B cell (primary cell): ENCODE measurements at regions not wholly inside any gene's neighbourhood (a gene's known extent, or its start where the extent isn't known, plus 50 kb on each side); places are given as distances from the start of the nearest gene placed in this dataset.

Experiments
- ATAC-seq: fragments of 200-7000 bp; cut with Tn5 transposase; one replicate; pipeline ENCODE4 v1.10.0; 2021; ENCODE audit warnings: low read depth, mild to moderate bottlenecking, moderate number of reproducible peaks, moderate library complexity
- CTCF ChIA-PET: fragments of 350-600 bp; sonication (Branson Sonifier 250); formaldehyde crosslinking; loops from one replicate; lab custom pipeline; 2021; ENCODE audit warnings: antibody characterized with exemption, inconsistent platforms; lab: Charles Lee
- POLR2A ChIA-PET: fragments of 350-600 bp; sonication (Branson Sonifier 250); formaldehyde crosslinking; loops from one replicate; lab custom pipeline; 2021; ENCODE audit warnings: antibody characterized with exemption; lab: Charles Lee
- DNase-seq: peaks from one replicate; pipeline ENCODE4 v3.0.0; 2013
- H2AFZ ChIP-seq: 2 replicates; pipeline ENCODE4 v1.6.1; 2012; ENCODE audit warnings: mild to moderate bottlenecking, low read depth, low read length; ENCODE audit not compliant: insufficient read depth, poor library complexity, severe bottlenecking
- H3K27ac ChIP-seq, 2 donors: 1 replicate in 1 of 2; 2 replicates in 1 of 2; pipeline ENCODE4 v1.5.1; 2012 to 2013; ENCODE audit warnings: low read length in 2 of 2, mild to moderate bottlenecking in 2 of 2, moderate library complexity in 1 of 2
- H3K27me3 ChIP-seq, 4 experiments: fragments of 200-600 bp in 1 of 4; sonication (generic) in 1 of 4; replicated peaks in 1 of 4; 1 replicate in 2 of 4; 2 replicates in 2 of 4; pipeline versions ENCODE4 v1.6.1 to v1.7.0; 2013 to 2016; ENCODE audit warnings: low read length in 3 of 4, mild to moderate bottlenecking in 2 of 4, mixed read lengths in 1 of 4, moderate library complexity in 1 of 4; ENCODE audit not compliant: insufficient read depth in 4 of 4, control insufficient read depth in 3 of 4; ENCODE audit errors: control extremely low read depth in 1 of 4
- H3K36me3 ChIP-seq, 2 experiments: replicated peaks in 1 of 2; 1 replicate in 1 of 2; 2 replicates in 1 of 2; pipeline versions ENCODE4 v1.6.1 to v1.7.1; 2013; ENCODE audit warnings: low read length in 1 of 2; ENCODE audit not compliant: insufficient read depth in 2 of 2, control insufficient read depth in 1 of 2; ENCODE audit errors: control extremely low read depth in 1 of 2, extremely low read depth in 1 of 2
- H3K4me1 ChIP-seq, 2 donors: fragments of 200-600 bp in 1 of 2; sonication (generic) in 1 of 2; 1 replicate in 1 of 2; 2 replicates in 1 of 2; pipeline versions ENCODE4 v1.5.1 to v1.6.1; 2013 to 2017; ENCODE audit warnings: low read length in 2 of 2; ENCODE audit not compliant: control insufficient read depth in 2 of 2, insufficient read depth in 2 of 2
- H3K4me2 ChIP-seq: replicated peaks from 2 replicates; pipeline ENCODE3; 2012; ENCODE audit warnings: mild to moderate bottlenecking, low read depth, low read length; ENCODE audit not compliant: poor library complexity, severe bottlenecking
- H3K4me3 ChIP-seq, 5 experiments: fragments of 200-600 bp in 1 of 5; sonication (generic) in 1 of 5; 1 replicate in 3 of 5; 2 replicates in 2 of 5; pipeline versions ENCODE4 v1.5.1 to v1.7.0; 2011 to 2016; ENCODE audit warnings: low read length in 4 of 5, mild to moderate bottlenecking in 4 of 5, low read depth in 2 of 5, control low read depth in 1 of 5, moderate library complexity in 1 of 5; ENCODE audit not compliant: insufficient read depth in 1 of 5; ENCODE audit errors: control extremely low read depth in 1 of 5, extremely low read depth in 1 of 5
- H3K79me2 ChIP-seq: fragments of 200-600 bp; sonication (generic); one replicate; pipeline ENCODE4 v1.6.0; 2016; ENCODE audit warnings: low read length; ENCODE audit not compliant: control insufficient read depth, insufficient read depth
- H3K9ac ChIP-seq: fragments of 200-600 bp; sonication (generic); 2 replicates; pipeline ENCODE4 v1.6.1; 2017; ENCODE audit warnings: mild to moderate bottlenecking, low read length, moderate library complexity
- H3K9me3 ChIP-seq, 3 donors: one replicate each; pipeline versions ENCODE4 v1.6.1 to v1.7.1; 2013; ENCODE audit warnings: low read length in 2 of 3; ENCODE audit not compliant: control insufficient read depth in 2 of 3, insufficient read depth in 1 of 3; ENCODE audit errors: control extremely low read depth in 1 of 3
- H4K20me1 ChIP-seq: 2 replicates; pipeline ENCODE4 v1.6.0; 2012; ENCODE audit warnings: mild to moderate bottlenecking, low read length; ENCODE audit not compliant: insufficient read depth, control insufficient read depth, poor library complexity, severe bottlenecking
- H3K27ac Mint-ChIP-seq: one replicate; pipeline ENCODE4 v1.8.0; 2021; ENCODE audit warnings: mixed read lengths
- H3K27me3 Mint-ChIP-seq: one replicate; pipeline ENCODE4 v1.8.0; 2021; ENCODE audit warnings: mixed read lengths
- H3K4me1 Mint-ChIP-seq: one replicate; pipeline ENCODE4 v1.8.0; 2021; ENCODE audit warnings: mixed read lengths
- H3K4me3 Mint-ChIP-seq: one replicate; pipeline ENCODE4 v1.8.0; 2021; ENCODE audit warnings: mixed read lengths
- H3K9me3 Mint-ChIP-seq: one replicate; pipeline ENCODE4 v1.8.0; 2022; ENCODE audit warnings: mixed read lengths; ENCODE audit not compliant: insufficient read depth
- EZH2 ChIP-seq: IDR thresholded peaks from 2 replicates; pipeline ENCODE4 v1.6.1; 2012; ENCODE audit warnings: borderline replicate concordance, low read depth, mild to moderate bottlenecking, moderate library complexity, low read length; ENCODE audit not compliant: insufficient read depth, poor library complexity, severe bottlenecking
- WGBS: methylation state at CpG from one replicate; pipeline ENCODE4 v1.1.5; 2013; ENCODE audit warnings: missing lambda C conversion rate; ENCODE audit not compliant: insufficient coverage; 5-methylcytosine and 5-hydroxymethylcytosine counted together
- intact Hi-C: fragments of 100-400 bp; cut with micrococcal nuclease; formaldehyde crosslinking; loops from one replicate; pipeline ENCODE4 v1.10.0; 2022
- TF ChIP-seq, protein P1 (sequence below): fragments of 200-600 bp; IDR thresholded peaks from one replicate; pipeline ENCODE4 v1.8.0; 2022; ENCODE audit warnings: antibody characterized with exemption, mild to moderate bottlenecking

DNA sequence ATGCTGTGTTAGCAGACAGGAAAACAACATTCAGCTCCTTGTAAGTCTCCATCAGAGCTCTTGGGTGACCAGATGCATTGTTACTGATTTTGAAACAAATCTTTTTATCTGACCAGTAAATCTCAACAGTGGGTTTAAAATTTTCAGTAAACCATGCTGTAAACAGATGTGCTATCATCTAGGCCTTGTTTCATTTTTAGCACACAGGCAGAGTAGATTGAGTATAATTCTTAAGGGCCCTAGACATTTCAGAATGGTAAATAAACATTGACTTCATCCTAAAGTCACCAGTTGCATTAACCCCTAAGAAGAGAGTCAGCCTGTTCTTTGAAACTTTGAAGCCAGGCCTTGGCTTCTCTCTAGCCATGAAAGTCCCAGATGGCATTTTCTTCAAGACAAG, 237.2 kb upstream of the BMP2 start:
- Histone ChIP-seq H3K9me3 (peaks cover 0 to 8% (median 0%) of the 10 kb centered on the region in 3 donors), H3K4me3 (no peak overlapping the region), H3K27ac (no peak overlapping the region), H3K4me1 (no peaks in the 10 kb centered on the region), H3K36me3 (no peaks in the 10 kb centered on the region), H3K9ac (no peak overlapping the region), H3K79me2 (no peaks in the 10 kb centered on the region), H4K20me1 (no peaks in the 10 kb centered on the region), H2AFZ (no peak overlapping the region), H3K27me3 (no peaks in the 10 kb centered on the region), H3K4me2 (no peak overlapping the region)
- intact Hi-C loops, result no loop called here
- POLR2A ChIA-PET, result no interaction called here
- no peaks in the 10 kb centered on the region for H3K27me3 Mint-ChIP-seq
- no peak for ATAC-seq
- H3K9me3 Mint-ChIP-seq, result peaks cover under 1% of the 10 kb centered on the region
- TF ChIP-seq EZH2, result no peak
- TF ChIP-seq, protein P1, sequence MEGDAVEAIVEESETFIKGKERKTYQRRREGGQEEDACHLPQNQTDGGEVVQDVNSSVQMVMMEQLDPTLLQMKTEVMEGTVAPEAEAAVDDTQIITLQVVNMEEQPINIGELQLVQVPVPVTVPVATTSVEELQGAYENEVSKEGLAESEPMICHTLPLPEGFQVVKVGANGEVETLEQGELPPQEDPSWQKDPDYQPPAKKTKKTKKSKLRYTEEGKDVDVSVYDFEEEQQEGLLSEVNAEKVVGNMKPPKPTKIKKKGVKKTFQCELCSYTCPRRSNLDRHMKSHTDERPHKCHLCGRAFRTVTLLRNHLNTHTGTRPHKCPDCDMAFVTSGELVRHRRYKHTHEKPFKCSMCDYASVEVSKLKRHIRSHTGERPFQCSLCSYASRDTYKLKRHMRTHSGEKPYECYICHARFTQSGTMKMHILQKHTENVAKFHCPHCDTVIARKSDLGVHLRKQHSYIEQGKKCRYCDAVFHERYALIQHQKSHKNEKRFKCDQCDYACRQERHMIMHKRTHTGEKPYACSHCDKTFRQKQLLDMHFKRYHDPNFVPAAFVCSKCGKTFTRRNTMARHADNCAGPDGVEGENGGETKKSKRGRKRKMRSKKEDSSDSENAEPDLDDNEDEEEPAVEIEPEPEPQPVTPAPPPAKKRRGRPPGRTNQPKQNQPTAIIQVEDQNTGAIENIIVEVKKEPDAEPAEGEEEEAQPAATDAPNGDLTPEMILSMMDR, result no peak
- no peak overlapping the region for H3K27ac Mint-ChIP-seq
- no peak overlapping the region for H3K4me3 Mint-ChIP-seq
- no peaks in the 10 kb centered on the region for H3K4me1 Mint-ChIP-seq
- DNase-seq, result no peak
- CTCF ChIA-PET, result no interaction called here

DNA sequence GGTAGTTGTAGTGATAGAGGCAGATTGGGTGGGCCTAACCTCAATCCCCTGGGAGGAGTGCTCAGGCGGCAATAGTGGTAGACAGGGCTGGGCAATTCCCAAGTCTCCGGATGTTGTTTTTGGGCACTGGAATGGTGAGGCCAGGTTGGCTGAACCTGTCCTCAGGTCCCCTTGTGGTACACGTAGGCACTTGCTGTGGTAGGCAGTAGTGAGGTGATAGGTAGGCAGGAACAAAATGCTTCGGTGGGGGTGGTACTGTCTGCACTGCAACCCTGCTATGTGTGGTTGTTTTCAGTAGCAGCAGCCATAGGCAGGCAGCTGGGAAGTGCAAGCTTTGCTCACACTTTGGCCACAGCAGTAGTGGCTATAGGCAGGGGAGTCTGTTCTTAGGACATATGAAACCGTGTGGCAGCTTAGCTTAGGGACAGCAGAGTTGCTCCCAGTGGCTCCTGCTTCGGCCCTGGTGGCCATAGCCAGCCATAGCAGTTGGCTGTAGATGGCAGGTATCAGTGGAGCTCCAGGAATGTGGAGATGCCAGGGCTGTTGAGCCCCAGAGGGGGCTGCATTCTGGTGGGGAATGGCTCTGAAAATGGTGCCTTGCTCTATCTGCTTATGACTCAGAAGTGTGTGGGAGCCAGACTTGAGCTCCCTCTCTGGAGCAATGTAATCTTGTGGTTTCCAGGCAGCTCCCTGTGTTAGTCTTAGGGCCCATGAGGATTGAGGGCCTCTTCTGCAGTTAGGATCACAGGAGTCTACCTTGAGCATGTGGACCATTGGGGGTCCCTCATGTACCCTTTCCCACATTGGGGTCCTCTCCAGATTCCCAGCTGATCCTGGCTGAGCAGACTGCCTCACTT, 241.8 kb upstream of the BMP2 start:
- TF ChIP-seq, protein P1, result no peak
- no peak for TF ChIP-seq EZH2
- H3K27me3 Mint-ChIP-seq, result no peaks in the 10 kb centered on the region
- CTCF ChIA-PET, result no interaction called here
- Histone ChIP-seq H2AFZ (no peak overlapping the region), H3K9me3 (peaks cover 0 to 14% (median 12%) of the 10 kb centered on the region in 3 donors), H4K20me1 (no peaks in the 10 kb centered on the region), H3K36me3 (no peaks in the 10 kb centered on the region), H3K27me3 (no peaks in the 10 kb centered on the region), H3K27ac (no peak overlapping the region), H3K79me2 (no peaks in the 10 kb centered on the region), H3K4me1 (no peaks in the 10 kb centered on the region), H3K9ac (no peak overlapping the region), H3K4me2 (no peak overlapping the region), H3K4me3 (no peak overlapping the region)
- ATAC-seq, result no peak
- no peaks in the 10 kb centered on the region for H3K4me1 Mint-ChIP-seq
- no peak for DNase-seq
- POLR2A ChIA-PET, result no interaction called here
- H3K9me3 Mint-ChIP-seq, result peaks cover 15% of the 10 kb centered on the region
- intact Hi-C loops, result no loop called here
- WGBS, result 70% methylated on average over 6 of the region's 6 CpGs
- H3K27ac Mint-ChIP-seq, result no peak overlapping the region
- no peak overlapping the region for H3K4me3 Mint-ChIP-seq
